NCI-H1694 (cell line): ENCODE measurements at regions not wholly inside any gene's neighbourhood (a gene's known extent, or its start where the extent isn't known, plus 50 kb on each side); places are given as distances from the start of the nearest gene placed in this dataset.

Experiments
- DNase-seq: peaks from one replicate; lab custom pipeline; 2025; lab: John Stamatoyannopoulos, UW

- no peak for DNase-seq
These were observed 80.0 kb downstream of the CENPW start for GRCh38 chr6:126419901-126420300.

GRCh38 chr6:126422912-126423311 is 83.0 kb downstream of the CENPW start:
- DNase-seq = no peak

GRCh38 chr6:126427713-126428112 is 87.8 kb downstream of the CENPW start:
- DNase-seq = no peak

GRCh38 chr6:126429866-126430265 is 90.0 kb downstream of the CENPW start:
- DNase-seq = no peak

GRCh38 chr6:126432564-126432963 is 92.6 kb downstream of the CENPW start:
- DNase-seq = no peak

GRCh38 chr6:126433927-126434326 is 94.0 kb downstream of the CENPW start:
- no peak for DNase-seq

GRCh38 chr6:126437205-126437604 is 97.3 kb downstream of the CENPW start:
- no peak for DNase-seq

- DNase-seq = no peak
These were observed 99.1 kb downstream of the CENPW start for GRCh38 chr6:126439040-126439439.

GRCh38 chr6:126440923-126441322 is 101.0 kb downstream of the CENPW start:
- no peak for DNase-seq

- DNase-seq = no peak
These were observed 104.9 kb downstream of the CENPW start for GRCh38 chr6:126444659-126445273.

- DNase-seq = no peak
These were observed 106.3 kb downstream of the CENPW start for GRCh38 chr6:126446248-126446647.

GRCh38 chr6:126447367-126447766 is 107.5 kb downstream of the CENPW start:
- no peak for DNase-seq

- no peak for DNase-seq
These were observed 121.1 kb downstream of the CENPW start for GRCh38 chr6:126461045-126461444.

GRCh38 chr6:126464245-126464644 is 124.3 kb downstream of the CENPW start:
- no peak for DNase-seq

GRCh38 chr6:126475449-126475848 is 135.5 kb downstream of the CENPW start:
- DNase-seq = no peak

- DNase-seq = no peak
These were observed 137.8 kb downstream of the CENPW start for GRCh38 chr6:126477678-126478077.

GRCh38 chr6:126480268-126480667 is 140.4 kb downstream of the CENPW start:
- no peak for DNase-seq

GRCh38 chr6:126481319-126481718 is 141.4 kb downstream of the CENPW start:
- no peak for DNase-seq

- DNase-seq = no peak
These were observed 164.9 kb downstream of the CENPW start for GRCh38 chr6:126504792-126505191.

GRCh38 chr6:126513198-126513597 is 173.3 kb downstream of the CENPW start:
- no peak for DNase-seq

GRCh38 chr6:126516411-126516810 is 176.5 kb downstream of the CENPW start:
- DNase-seq = no peak

GRCh38 chr6:126524811-126525326 is 185.0 kb downstream of the CENPW start:
- no peak for DNase-seq

GRCh38 chr6:126526547-126526946 is 186.6 kb downstream of the CENPW start:
- no peak for DNase-seq

GRCh38 chr6:126526996-126527606 is 187.2 kb downstream of the CENPW start:
- DNase-seq = no peak
